Stromal cell of bone marrow (primary cell): ENCODE measurements at regions not wholly inside any gene's neighbourhood (a gene's known extent, or its start where the extent isn't known, plus 50 kb on each side); places are given as distances from the start of the nearest gene placed in this dataset.

Experiments
- DNase-seq: peaks from one replicate; pipeline ENCODE4 v3.0.0-alpha.2; 2012; ENCODE audit warnings: low read depth

- no peak for DNase-seq
Observed at GRCh38 chr4:126227428-126227827, 912.7 kb downstream of the FAT4 start.

- no peak for DNase-seq
Observed at GRCh38 chr4:126230269-126230668, 915.5 kb downstream of the FAT4 start.

- no peak for DNase-seq
Observed at GRCh38 chr4:126233483-126233882, 918.7 kb downstream of the FAT4 start.

GRCh38 chr4:126238013-126238412 is 923.3 kb downstream of the FAT4 start:
- no peak for DNase-seq

- DNase-seq, result no peak
Observed at GRCh38 chr4:126241634-126242033, 926.9 kb downstream of the FAT4 start.

GRCh38 chr4:126242679-126243390 is 928.1 kb downstream of the FAT4 start:
- no peak for DNase-seq

- no peak for DNase-seq
Observed at GRCh38 chr4:126247409-126247808, 932.7 kb downstream of the FAT4 start.

- no peak for DNase-seq
Observed at GRCh38 chr4:126250006-126250405, 935.3 kb downstream of the FAT4 start.

- no peak for DNase-seq
Observed at GRCh38 chr4:126251169-126251568, 936.4 kb downstream of the FAT4 start.

GRCh38 chr4:126262665-126263064 is 947.9 kb downstream of the FAT4 start:
- DNase-seq, result no peak

GRCh38 chr4:126264839-126265238 is 950.1 kb downstream of the FAT4 start:
- peak; percentile 25 for DNase-seq

- DNase-seq, result no peak
Observed at GRCh38 chr4:126265888-126266287, 951.1 kb downstream of the FAT4 start.

- peak; percentile 50 for DNase-seq
Observed at GRCh38 chr4:126267689-126268088, 952.9 kb downstream of the FAT4 start.

- peak; percentile 18 for DNase-seq
Observed at GRCh38 chr4:126268106-126268505, 953.4 kb downstream of the FAT4 start.

- DNase-seq, result no peak
Observed at GRCh38 chr4:126269106-126269505, 954.4 kb downstream of the FAT4 start.

- DNase-seq, result no peak
Observed at GRCh38 chr4:126271292-126271691, 956.5 kb downstream of the FAT4 start.

- DNase-seq, result no peak
Observed at GRCh38 chr4:126273746-126274145, 959.0 kb downstream of the FAT4 start.

GRCh38 chr4:126291886-126292285 is 977.1 kb downstream of the FAT4 start:
- DNase-seq, result no peak

GRCh38 chr4:126298271-126298670 is 983.5 kb downstream of the FAT4 start:
- DNase-seq, result no peak

- DNase-seq, result peak; percentile 74
Observed at GRCh38 chr4:126306152-126306869, 991.6 kb downstream of the FAT4 start.

GRCh38 chr4:126318376-126318775 is 1003.6 kb downstream of the FAT4 start:
- no peak for DNase-seq

- DNase-seq, result no peak
Observed at GRCh38 chr4:126328914-126329313, 1014.2 kb downstream of the FAT4 start.

GRCh38 chr4:126338548-126338947 is 1023.8 kb downstream of the FAT4 start:
- no peak for DNase-seq

GRCh38 chr4:126341927-126342326 is 1027.2 kb downstream of the FAT4 start:
- no peak for DNase-seq
